Vagina (tissue), 2 donors: ENCODE measurements at regions not wholly inside any gene's neighbourhood (a gene's known extent, or its start where the extent isn't known, plus 50 kb on each side); places are given as distances from the start of the nearest gene placed in this dataset.

Experiments used
- CTCF ChIP-seq, 3 experiments: fragments of 450-650 bp in 2 of 3; fragments of 200-600 bp in 1 of 3; sonication (generic) in 1 of 3; IDR thresholded peaks; one replicate each; pipeline ENCODE4 v1.5.1; 2017 to 2019; ENCODE audit warnings: antibody characterized with exemption in 3 of 3, mild to moderate bottlenecking in 2 of 3, moderate library complexity in 2 of 3
- POLR2A ChIP-seq, 2 donors: fragments of 450-650 bp; IDR thresholded peaks; one replicate each; pipeline ENCODE4 v1.6.1; 2017; ENCODE audit warnings: antibody characterized with exemption in 2 of 2, mild to moderate bottlenecking in 2 of 2, moderate library complexity in 2 of 2
- POLR2AphosphoS5 ChIP-seq, 2 donors: sonication (generic); formaldehyde crosslinking; IDR thresholded peaks; one replicate each; pipeline ENCODE4 v1.9.0; 2017; ENCODE audit warnings: antibody characterized with exemption in 2 of 2, mild to moderate bottlenecking in 2 of 2, low read depth in 1 of 2; ENCODE audit not compliant: insufficient read depth in 1 of 2

GRCh38 chr1:242870966-242871365, 346.5 kb upstream of the PLD5 start:
- TF ChIP-seq POLR2A (IDR thresholded peaks at IDR 0.05) (no peak), CTCF (IDR thresholded peaks at IDR 0.05) (no peak), POLR2AphosphoS5 (IDR thresholded peaks at IDR 0.05; ENCODE audit: insufficient read depth in 1 of 2, low read depth in 1 of 2) (no peak)
